Non-pigmented ciliary epithelial cell (primary cell): ENCODE measurements at regions not wholly inside any gene's neighbourhood (a gene's known extent, or its start where the extent isn't known, plus 50 kb on each side); places are given as distances from the start of the nearest gene placed in this dataset.
"Not testable (repeated sequence)": the region's sequence is repeated elsewhere in the genome, so short reads cannot be mapped to it uniquely, and the experiment has no call there.

Experiments
- DNase-seq: peaks from one replicate; pipeline ENCODE4 v3.0.0-alpha.2; 2010; ENCODE audit warnings: low read depth

DNA sequence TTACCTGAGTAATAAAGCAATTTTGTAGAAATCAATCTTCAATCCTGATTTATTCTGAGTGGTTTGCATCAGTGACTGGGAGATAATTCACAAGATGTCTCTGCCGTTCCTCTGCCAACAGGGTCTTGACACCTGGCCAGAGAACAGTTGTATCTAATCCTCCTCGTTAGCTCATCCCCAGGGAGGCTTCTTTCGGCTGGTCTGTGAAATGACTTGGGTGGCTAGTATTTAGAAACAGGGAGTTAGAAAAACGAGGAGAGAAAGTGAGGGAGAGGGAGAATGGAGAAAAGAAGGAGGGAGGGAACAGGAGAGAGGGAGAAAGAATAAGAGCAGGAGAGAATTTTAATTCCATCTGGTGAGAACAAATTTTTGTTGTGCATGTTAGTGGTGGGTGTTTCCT is 600.2 kb upstream of the TLE4 start:
- no peak for DNase-seq

DNA sequence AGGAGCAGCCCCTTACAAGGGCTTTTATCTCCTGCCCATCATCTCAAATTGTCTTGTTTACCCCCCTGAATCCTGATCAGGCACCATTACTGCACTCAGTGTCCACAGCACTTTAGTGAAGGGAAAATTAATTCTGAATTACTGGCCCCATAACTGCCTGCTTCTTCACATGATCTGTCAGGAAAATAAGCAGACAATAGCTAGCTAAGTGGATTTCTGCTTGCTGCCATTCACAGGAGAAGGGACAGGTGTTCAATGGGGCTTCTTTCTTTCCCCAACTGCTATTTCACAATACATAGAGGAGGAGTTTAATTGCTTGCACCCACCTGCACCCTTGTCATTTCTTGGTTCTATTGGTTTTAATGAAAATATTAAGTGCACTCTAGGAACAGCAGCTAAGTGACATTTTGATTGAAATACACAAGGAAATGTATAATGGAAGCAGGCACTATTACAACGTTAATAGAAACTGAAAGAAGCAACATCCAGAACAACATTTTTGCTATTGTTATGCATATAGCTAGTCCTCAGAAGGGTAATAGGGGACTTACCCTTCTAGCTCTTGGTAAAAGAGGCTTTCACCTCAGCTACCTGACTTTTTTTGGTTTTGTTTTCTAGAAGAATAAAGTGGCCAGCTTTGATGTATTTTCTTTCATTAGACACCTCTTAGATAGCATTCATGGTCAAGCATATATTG is 599.3 kb upstream of the TLE4 start:
- no peak for DNase-seq

DNA sequence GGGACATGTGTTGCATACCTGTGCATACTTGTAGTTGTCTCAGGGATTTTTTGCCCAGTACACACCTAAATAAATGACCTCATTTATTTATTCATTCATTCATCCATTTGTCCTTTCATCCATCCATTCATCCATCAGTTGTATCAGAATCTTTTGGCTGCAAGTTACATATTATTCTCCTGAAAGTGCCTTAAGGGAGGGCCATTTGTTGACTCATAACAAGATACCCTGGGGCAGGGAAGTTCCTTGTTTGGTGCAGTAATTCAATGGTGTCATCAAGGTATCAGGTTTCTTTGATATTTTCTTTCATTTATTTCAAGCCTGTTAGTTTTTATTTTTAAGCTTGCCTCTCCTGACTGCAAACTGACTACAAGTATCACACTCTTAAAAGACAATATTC is 597.9 kb upstream of the TLE4 start:
- peak; percentile 24 for DNase-seq

DNA sequence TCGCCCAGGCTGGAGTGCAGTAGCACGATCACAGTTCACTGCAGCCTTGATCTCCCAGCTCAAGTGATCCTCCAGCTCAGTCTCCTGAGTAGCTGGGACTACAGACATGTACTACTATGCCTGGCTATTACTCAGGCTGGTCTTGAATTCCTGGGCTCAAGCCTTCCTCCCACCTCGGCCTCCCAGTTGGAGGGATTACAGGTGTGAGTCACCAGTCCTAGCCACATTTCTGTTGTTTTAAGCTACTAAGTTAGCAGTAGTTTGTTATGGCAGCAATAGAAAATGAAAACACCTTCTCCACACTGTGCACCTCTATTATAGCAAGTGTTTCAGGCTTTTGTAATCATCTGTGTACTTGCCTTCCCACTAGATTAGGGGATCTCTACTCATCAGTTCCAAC is 588.9 kb upstream of the TLE4 start:
- DNase-seq, result peak; percentile 64

DNA sequence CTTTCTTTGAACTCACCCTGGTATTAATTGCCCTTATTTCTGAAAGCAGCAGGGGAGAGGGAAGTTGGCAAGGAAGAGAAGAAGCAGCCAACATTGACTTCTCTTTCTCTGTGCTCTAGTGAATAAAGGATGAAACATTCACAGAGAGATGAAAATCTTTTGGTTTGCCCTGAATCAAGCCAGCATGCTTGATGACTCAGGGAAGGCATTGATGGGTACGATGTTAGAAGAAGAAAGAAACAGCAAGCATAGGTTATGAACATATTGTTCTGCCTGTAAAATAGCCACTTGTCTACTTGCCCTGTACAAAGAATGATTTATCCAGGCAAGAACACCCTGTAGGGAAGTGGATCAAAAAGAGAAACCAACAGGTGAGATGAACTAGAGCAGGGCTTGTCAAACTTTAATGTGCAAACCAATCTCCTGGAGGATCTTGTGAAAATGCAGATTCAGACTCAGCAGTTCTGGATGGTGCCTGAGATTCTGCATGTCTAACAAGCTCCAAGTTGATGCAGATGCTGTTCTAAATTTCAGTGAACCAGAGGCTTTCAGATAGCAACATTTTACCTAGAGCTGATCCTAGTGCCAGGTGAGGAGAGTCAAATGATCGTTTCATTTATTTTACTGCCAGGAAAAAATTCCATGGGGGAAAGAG is 586.6 kb upstream of the TLE4 start:
- no peak for DNase-seq

DNA sequence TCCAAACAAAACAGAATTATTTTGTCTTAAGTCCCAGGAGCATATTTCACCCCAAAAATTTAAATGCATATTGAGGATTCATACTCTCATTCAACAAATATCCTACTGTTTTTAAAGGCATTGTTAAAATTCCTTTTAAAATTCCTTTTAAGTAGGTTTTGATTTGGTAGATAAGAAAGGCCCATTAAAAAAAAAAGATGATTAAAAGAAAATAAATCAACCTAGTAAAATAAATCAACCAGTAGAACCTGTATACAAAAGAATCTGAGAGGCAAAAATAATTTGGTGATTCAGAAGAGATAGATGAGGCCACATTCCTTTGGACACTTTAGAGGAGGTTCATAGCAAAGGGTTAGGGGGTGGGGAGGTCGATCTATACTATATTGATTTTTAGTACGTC is 585.3 kb upstream of the TLE4 start:
- no peak for DNase-seq

DNA sequence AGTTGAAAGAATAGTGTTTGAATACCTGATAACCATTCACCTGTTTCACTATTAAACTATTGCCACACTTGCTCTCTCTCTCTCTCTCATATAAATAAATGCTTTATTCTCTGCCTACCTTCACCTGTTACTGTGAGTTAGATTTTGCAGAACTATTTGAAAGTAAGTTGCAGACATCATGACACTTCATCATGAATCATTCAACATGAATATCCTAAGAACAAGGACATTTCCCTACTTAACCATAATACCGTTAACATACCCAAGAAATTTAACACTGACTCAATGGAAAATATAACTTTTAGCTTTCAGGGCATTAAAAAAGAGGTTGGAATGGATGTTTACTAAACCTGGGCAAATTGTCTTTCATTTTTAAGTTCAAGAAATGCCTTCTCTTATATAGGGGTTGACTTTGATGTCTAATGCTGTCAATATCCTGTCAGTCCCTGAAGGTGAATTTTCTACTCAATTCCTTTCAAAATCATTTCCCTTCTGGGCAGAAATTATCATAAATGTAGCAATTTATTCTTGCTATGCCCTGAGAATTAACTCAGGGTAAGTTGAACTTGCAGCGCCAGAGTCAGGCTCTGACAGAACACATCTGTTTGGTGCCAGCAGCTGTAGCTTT is 582.6 kb upstream of the TLE4 start:
- no peak for DNase-seq

DNA sequence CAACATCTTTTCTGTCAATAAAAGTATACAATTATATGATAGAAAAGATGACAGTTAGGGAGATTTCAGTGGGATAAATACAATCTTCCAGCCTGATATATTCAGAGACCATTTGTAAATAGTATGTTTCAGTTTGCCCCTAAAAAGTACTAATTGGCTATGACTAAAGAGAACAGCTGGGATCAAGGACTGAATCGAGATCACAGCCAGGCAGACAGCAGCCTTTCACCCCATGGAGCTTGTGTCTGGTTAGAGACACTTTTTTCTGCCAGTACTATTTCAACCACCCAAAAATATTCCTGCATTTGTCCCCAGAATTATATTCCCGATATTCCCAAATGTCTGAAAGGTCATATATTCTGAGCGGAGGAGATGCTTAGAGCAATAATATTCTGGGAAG is 577.3 kb upstream of the TLE4 start:
- DNase-seq, result no peak

DNA sequence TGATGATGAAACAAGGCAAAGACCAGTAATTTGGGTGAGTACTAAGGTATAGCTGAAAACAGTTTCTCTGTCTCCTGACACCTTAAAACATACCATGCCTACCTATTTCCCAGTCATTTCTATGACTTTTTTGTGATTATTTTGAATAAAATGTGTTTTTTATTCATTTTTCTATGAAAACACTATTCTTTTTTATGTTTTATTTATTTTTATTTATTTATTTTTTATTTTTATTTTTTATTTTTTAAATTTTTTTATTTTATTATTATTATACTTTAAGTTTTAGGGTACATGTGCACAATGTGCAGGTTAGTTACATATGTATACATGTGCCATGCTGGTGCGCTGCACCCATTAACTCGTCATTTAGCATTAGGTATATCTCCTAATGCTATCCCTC is 576.8 kb upstream of the TLE4 start:
- not testable (repeated sequence) for DNase-seq

DNA sequence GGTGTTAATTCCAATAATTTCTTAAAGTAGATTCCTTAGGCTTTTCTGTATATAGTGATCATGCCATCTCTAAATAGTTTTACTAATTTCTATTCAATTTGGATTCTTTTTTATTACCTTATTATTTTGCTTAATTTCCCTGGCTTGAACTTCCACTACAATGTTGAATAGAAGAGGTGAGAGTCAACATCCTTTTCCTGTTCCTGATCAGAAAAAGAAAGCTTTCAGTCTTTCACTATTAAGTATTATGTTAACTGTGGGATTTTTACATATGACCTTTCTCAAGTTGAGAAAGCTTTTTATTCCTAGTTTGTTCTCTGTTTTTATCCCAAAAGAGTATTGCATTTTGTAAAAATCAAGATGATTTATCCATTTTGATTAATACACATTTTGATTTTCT is 574.5 kb upstream of the TLE4 start:
- DNase-seq, result no peak

DNA sequence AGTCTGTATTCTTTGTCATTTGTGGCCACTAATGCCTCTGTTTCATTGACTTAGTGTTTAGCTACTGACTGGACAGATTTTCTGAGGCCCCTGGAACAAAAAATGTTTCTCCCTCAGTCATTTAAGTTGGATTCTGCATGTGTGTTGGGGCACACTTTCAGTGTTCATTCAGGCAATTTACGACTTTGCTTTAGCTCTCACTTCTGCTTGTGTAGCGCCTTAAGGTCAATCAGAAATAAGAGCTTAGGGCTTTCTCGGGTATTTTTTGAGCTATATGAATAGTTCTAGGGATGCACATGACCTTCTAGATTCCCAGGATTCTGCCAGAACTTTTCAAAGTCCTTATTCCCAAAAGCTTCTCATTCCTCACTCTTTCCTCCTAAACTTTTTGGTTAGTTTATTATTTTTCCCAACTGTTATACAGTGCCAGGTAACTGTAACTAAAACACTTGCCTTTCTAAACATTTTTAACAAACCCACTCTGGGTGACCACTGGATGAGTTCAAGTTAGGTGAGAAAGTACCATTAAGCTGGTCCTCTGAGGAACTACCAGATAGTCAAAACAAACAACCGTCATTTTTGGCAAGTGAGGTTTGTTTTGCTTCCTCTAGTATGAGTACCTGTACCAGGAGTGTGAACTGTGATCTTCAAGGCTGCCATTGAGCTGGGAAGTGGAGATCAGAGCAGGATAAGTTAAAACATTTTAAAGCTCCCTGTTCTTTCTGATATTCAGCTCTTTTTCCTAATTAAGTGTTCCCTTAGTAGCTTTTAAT is 571.3 kb upstream of the TLE4 start:
- DNase-seq, result no peak

DNA sequence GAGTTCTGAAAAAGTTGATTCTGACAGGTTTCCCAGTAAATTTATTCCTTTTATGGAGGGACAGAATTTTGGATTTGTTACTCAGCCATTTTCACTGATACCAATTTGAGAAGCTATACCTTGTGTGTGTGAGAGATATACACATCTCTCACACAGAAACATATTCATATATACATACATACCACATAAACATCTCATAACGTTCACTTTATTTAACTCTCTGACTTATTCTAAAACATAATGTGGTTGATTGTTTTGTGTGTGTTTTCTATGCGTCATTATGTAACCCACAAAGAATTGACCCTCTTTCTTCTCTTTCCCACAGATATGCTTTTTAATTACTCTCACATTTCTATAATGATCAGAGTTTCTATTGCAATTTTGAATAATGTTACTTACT is 570.8 kb upstream of the TLE4 start:
- DNase-seq, result no peak

DNA sequence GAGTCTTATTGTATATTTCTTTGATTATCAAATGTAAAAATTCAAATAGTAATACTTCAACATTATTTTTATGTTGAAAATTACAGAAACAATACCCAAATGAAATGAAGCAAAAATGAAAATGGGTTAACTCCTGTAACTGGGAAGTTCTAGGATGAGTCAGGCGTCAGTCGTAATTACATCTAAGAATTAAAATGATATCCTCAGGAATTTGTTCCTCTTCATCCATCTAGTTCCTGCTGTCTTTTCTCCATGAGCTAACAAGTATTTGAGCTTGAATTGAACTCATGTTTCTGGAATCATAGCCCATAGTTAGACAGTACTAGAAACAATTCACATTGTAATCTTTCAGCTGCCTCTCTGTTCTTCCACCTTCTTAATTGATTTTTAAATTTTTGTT is 568.3 kb upstream of the TLE4 start:
- no peak for DNase-seq

DNA sequence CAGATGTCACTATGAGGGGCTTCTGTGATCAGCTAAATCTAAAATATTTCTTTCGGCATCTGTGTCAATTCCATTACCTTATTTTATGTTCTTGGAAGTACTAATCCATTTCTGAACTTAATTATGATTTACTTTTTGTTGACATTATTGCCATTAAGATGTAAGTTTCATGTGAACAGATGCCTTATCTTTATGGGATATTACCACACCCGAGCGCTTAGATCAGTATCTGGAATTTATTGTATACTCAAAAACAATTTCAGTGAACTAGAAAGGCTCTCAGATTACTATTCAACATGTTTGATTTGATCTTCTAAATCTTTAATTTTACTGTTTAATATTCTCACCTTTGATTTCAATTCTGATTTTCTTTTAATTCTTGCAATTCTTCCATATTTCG is 567.7 kb upstream of the TLE4 start:
- DNase-seq, result no peak

DNA sequence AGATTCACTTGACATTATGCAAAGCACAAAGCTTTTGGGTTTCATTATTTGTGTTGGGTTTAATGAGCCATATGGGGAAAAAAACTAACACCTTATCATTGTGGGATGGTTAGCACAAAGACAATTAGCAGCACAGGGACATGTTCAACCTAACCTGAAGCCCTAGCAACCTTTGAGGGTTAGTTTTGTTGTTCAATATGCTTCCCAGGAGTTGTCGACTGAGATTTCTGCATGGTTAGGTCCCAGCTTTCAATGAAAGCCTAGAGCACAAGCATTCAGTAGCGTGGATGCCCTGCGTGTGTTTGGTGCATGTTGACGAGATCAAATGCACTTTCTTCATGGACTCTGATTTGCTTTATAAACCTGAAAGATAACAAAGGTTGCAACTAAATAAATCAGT is 565.2 kb upstream of the TLE4 start:
- DNase-seq, result no peak

DNA sequence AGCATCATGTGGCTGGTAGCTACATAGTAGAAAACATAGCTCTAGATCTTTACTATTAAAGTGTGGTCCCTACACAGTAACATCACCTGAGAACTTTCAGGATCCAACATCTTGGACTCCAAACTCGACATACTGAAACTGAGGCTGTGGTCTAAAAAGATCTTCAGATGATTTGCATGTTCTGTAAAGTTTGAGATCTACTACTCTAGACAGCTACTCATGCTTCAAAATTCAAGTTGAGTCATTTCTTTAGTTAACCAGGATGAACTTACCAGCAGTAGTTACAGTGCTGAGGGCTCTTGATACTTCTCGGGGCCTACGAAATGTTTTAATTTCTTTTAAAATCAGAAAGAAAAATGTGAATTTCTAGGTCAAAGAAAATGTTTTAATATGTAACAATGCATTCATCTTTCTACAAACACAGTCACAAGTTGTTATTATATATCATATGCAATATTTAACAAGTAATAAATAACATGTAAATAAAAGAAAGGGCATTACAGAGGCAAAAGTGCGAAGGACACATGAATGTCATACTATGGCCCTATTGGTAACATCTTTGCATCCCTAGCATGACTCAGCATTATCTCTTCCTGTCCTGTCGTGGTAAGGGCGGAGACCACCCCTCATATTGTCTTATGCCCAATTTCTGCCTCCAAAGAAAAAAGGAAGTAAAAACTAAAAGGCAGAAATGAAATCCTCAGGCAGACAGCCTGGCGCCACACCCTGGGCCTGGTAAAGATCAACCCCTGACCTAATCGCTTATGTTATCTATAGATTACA is 563.9 kb upstream of the TLE4 start:
- DNase-seq, result no peak

DNA sequence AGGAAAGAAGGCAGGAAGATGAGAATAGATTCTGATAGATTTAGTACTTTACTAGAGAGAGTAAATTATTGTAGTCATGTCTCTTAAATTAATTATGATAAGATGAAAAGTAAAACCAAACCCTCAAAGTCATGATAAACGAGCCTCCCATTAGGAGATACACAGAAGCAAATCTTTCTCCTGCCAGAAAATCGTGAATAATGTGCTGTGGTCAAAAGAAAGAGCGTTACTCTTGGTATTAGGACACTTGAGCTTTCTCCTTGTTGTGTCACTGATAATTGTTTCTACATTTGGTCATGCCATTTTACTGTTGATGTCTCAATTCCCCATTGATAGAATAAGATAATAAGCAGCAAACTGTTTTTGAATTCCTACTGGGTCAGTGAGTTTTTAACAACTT is 562.8 kb upstream of the TLE4 start:
- DNase-seq, result no peak

DNA sequence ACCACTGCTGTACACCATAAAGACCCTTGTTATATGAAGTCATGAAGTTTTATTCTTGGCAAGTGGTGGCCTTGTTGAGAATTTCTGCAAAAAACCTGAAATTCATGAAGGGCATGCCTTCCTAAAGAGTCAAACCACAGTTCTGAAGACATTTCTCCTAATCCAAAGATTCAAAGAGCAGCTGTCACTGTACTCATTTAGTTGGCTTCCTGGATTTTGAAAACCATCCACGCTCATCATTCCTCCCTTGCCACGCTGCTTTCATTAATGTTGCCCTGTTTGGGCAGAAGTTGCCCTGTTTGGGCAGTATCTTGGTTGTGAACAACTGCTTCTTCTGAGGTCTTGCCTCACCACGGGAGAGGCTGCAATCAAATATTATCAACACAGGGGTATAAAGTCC is 560.3 kb upstream of the TLE4 start:
- DNase-seq, result no peak

DNA sequence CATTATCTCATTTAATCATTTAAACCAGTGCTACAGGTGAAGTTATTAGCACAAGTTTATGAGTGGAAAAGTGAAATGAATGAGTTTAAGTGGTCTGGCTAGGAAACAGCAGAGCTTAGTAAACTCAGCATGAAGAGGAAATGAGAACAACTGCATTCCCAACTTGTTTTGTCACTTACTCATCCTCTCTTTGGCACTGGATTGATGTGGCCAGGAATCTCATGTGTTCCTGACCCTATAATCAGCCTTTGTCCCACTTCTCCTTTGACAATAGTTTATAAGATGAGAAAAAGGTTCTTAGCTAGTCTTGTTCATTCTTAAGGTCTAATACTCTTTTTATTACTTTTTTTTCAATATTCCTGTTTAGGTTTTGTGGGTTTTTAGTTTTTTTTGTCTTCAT is 559.2 kb upstream of the TLE4 start:
- DNase-seq, result peak; percentile 54

DNA sequence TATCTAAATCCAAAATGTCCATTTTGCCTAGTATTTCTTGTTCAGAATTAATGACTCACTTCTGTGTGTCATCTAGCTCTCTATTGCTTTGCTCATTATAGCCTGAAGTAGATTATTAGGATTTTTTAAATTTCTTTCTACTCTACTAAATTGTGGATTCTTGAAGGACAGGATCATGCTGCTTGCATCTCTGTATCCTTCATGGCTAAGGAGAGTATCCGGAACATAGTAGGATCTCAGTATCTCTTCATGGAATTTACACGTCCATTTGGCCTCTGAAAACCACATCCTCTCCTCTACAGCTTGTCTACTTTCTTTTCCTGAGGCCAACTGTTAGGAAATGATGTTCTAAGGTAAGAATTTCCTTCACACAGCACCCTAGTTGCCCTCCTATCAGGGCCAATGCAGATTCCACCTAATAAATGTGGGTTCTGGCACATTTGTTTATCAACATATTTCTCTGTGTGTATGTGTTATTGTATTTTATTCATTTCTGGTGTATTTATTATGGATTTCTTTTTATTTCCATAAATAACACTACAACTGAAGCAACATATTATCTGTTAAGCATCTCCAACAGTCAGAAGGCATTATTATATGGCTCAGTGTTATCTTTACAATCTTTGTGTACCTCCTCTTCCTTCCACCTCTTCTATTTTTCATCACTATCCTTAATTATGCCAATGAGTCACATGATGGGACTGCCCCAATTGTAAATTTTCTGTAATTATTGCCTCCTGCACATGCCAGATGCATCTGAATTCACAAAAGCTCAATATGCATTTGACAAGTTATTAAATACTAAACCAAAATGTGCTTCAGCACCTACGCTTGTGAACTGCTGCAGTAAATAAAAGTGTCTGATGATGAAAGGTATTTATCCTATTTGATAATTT is 557.8 kb upstream of the TLE4 start:
- peak; percentile 64 for DNase-seq
